Muscle layer of colon (tissue), 2 donors: ENCODE measurements at regions not wholly inside any gene's neighbourhood (a gene's known extent, or its start where the extent isn't known, plus 50 kb on each side); places are given as distances from the start of the nearest gene placed in this dataset.
"Not testable (repeated sequence)": the region's sequence is repeated elsewhere in the genome, so short reads cannot be mapped to it uniquely, and the experiment has no call there.

ENCODE experiments used
- H3K27ac ChIP-seq: one replicate; pipeline ENCODE4 v1.7.0; 2013; ENCODE audit warnings: low read depth, mild to moderate bottlenecking, low read length, moderate library complexity
- H3K27me3 ChIP-seq, 2 donors: one replicate each; pipeline ENCODE4 v1.7.0; 2013; ENCODE audit warnings: low read length in 2 of 2, mild to moderate bottlenecking in 2 of 2; ENCODE audit not compliant: insufficient read depth in 2 of 2, control insufficient read depth in 1 of 2
- H3K36me3 ChIP-seq: one replicate; pipeline ENCODE4 v1.7.0; 2013; ENCODE audit warnings: mild to moderate bottlenecking, low read length; ENCODE audit not compliant: insufficient read depth
- H3K4me1 ChIP-seq: one replicate; pipeline ENCODE4 v1.7.0; 2013; ENCODE audit warnings: mild to moderate bottlenecking, low read length; ENCODE audit not compliant: insufficient read depth
- H3K4me3 ChIP-seq, 2 donors: one replicate each; pipeline ENCODE4 v1.7.0; 2013; ENCODE audit warnings: low read length in 2 of 2, low read depth in 1 of 2, mild to moderate bottlenecking in 1 of 2, moderate library complexity in 1 of 2
- H3K9ac ChIP-seq: one replicate; pipeline ENCODE4 v1.7.0; 2013; ENCODE audit warnings: low read length
- H3K9me3 ChIP-seq: one replicate; pipeline ENCODE4 v1.7.0; 2013; ENCODE audit warnings: mild to moderate bottlenecking, low read length
- donor health status: abdominal sarcoma.
- donor health status: Adenocarcinoma of cecum.

DNA sequence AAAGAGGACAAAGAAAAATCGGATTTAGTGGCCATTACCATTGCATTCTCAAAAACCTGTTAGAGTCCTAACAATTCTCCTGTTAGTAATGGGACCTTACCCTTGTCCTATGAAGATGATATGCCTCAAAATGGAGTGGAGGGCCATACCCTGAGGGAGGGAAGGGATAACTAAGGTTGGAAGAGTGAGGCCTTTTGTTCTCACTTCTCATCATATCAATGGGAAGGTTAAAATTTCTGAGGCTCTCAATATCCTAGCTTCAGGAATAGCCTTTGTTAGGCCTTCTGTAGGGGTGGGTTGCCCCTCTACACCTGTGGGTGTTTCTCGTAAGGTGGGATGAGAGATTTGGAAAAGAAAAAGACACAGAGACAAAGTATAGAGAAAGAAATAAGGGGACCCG lies 109.4 kb upstream of the SGIP1 start:
- H3K9ac ChIP-seq, H3K4me1 ChIP-seq, H3K27me3 ChIP-seq, H3K36me3 ChIP-seq, H3K27ac ChIP-seq, H3K9me3 ChIP-seq, H3K4me3 ChIP-seq: not testable (repeated sequence)

DNA sequence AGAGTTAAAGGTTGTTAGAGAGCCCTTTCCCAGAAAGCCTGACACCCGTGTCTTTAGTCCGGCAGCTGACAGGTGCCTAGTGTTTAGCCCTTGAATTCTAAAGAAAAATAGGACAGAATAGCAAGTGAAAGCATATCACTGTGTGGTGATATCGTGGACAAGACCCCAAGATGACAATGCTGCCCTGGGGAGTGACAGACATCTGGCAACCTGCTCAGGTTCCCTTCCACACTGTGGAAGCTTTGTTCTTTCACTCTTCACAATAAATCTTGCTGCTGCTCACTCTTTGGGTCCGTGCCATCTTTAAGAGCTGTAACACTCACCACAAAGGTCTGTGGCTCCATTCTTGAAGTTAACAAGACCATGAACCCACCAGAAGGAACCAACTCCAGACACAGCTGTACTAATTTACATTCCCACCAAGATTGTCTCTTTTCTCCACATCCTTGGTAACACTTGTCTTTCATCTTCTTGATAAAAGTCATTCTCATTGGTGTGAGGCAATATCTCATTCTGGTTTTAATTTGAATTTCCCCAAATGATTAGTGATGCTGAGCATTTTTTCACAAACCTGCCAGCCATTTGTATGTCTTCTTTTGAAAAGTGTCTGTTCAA lies 107.6 kb upstream of the SGIP1 start:
- Histone ChIP-seq H3K9me3 (peaks cover 3% of the 10 kb centered on the region), H3K36me3 (no peaks in the 10 kb centered on the region), H3K27me3 (no peaks in the 10 kb centered on the region), H3K9ac (no peak overlapping the region), H3K4me1 (no peaks in the 10 kb centered on the region), H3K27ac (no peak overlapping the region), H3K4me3 (no peak overlapping the region)

DNA sequence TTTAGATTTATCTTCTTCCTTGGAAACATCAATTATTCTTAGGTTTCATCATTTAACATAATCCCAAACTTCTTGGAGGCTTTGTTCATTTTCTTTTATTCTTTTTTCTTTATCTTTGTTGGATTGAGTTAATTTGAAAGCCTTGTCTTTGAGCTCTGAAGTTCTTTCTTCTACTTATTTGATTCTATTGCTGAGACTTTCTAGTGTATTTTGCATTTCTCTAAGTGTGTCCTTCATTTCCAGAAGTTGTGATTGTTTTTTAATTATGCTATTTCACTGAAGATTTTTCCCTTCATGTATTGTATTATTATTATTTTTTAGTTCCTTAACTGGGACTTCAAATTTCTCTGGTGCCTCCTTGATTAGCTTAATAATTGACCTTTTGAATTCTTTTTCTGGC lies 103.1 kb upstream of the SGIP1 start:
- not testable (repeated sequence) for H3K27ac ChIP-seq, H3K4me3 ChIP-seq, H3K9ac ChIP-seq, H3K9me3 ChIP-seq, H3K27me3 ChIP-seq, H3K36me3 ChIP-seq, H3K4me1 ChIP-seq

DNA sequence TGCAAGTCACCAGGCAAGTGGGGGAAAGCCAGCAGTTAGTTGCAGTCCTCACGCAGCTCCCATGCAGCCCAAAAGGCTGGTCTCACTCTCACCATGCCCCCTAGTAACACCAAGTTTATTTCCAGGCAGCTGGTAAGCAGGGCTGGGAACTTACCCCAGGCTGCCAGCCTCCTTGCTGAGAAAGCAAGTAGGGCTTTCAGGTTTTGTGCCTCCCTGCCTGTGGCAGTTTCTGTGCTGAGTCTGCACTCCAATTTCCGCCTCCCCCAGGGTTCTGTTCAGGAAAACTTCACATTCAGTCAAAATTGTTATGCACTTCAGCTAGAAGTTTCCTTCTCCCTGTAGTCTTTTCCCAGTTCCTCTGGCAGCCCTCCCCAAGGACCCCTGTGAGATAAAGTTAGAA lies 102.0 kb upstream of the SGIP1 start:
- no peak overlapping the region for H3K27ac ChIP-seq
- H3K4me3 ChIP-seq: no peak overlapping the region
- H3K9me3 ChIP-seq: peaks cover 4% of the 10 kb centered on the region
- no peaks in the 10 kb centered on the region for H3K4me1 ChIP-seq
- no peaks in the 10 kb centered on the region for H3K36me3 ChIP-seq
- no peaks in the 10 kb centered on the region for H3K27me3 ChIP-seq
- no peak overlapping the region for H3K9ac ChIP-seq

DNA sequence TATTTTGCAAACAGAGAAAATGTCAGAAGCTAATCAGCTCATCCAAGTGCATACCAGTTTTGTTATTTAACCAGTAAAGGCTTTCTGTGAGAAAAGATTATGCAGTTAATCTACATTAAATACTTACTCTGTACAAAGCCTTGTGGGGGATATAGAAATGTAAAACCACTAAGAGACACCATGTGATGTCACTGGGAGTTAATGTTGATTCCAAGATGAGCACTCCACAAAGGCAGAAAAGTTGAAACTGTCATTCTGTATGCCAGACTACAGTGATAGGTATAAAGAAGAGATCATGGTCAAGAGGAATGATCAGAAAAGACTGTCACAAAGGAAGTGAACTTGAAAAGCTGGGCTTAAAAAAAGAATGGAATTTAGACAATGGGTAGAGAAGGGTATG lies 100.3 kb upstream of the SGIP1 start:
- H3K27ac ChIP-seq: no peak overlapping the region
- H3K27me3 ChIP-seq: no peaks in the 10 kb centered on the region
- no peaks in the 10 kb centered on the region for H3K36me3 ChIP-seq
- peaks cover 4% of the 10 kb centered on the region for H3K9me3 ChIP-seq
- no peak overlapping the region for H3K9ac ChIP-seq
- no peak overlapping the region for H3K4me3 ChIP-seq
- no peaks in the 10 kb centered on the region for H3K4me1 ChIP-seq

DNA sequence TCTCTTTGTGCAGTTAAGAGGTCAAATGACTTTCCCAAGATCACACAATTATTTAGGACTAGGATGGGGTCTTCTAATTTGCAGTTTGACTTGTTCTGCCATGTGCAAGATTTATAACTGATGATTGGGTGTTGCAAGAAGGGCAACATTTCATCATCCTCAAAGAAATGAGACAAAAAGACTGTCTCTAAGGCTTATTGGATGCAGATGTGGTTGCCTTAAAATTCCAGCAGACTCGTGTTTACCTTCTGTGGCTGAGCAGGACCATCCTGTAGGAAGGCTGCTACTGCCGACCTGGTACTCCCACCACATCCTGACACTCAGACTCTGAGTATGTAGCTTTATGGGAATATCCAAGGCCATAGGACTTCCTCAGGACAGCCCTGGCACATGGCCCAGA lies 99.9 kb upstream of the SGIP1 start:
- no peak overlapping the region for H3K4me3 ChIP-seq
- H3K27me3 ChIP-seq: no peaks in the 10 kb centered on the region
- H3K27ac ChIP-seq: no peak overlapping the region
- H3K4me1 ChIP-seq: no peaks in the 10 kb centered on the region
- no peak overlapping the region for H3K9ac ChIP-seq
- H3K9me3 ChIP-seq: peaks cover 4% of the 10 kb centered on the region
- no peaks in the 10 kb centered on the region for H3K36me3 ChIP-seq

DNA sequence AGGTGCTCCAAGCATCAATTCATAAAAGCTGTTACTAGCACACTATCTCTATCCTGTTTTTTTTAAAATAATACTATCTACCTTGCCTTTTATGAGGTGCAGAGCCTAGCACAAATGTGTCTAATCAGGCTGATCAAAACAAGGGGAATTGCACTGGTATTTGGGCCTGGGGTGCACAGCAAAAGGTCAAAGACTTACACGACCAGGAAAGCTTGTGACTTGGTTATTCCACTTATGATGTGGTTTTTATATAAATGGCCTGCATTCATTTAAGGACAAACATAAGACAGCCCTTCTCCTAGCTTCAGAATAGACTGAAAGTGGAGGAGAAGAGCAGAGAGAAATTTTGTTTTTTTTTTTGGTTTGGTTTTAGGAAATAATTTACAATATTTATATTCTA lies 98.4 kb upstream of the SGIP1 start:
- no peaks in the 10 kb centered on the region for H3K27me3 ChIP-seq
- H3K27ac ChIP-seq: no peak overlapping the region
- no peaks in the 10 kb centered on the region for H3K4me1 ChIP-seq
- H3K4me3 ChIP-seq: no peak overlapping the region
- peaks cover 4% of the 10 kb centered on the region for H3K9me3 ChIP-seq
- H3K36me3 ChIP-seq: no peaks in the 10 kb centered on the region
- no peak overlapping the region for H3K9ac ChIP-seq

DNA sequence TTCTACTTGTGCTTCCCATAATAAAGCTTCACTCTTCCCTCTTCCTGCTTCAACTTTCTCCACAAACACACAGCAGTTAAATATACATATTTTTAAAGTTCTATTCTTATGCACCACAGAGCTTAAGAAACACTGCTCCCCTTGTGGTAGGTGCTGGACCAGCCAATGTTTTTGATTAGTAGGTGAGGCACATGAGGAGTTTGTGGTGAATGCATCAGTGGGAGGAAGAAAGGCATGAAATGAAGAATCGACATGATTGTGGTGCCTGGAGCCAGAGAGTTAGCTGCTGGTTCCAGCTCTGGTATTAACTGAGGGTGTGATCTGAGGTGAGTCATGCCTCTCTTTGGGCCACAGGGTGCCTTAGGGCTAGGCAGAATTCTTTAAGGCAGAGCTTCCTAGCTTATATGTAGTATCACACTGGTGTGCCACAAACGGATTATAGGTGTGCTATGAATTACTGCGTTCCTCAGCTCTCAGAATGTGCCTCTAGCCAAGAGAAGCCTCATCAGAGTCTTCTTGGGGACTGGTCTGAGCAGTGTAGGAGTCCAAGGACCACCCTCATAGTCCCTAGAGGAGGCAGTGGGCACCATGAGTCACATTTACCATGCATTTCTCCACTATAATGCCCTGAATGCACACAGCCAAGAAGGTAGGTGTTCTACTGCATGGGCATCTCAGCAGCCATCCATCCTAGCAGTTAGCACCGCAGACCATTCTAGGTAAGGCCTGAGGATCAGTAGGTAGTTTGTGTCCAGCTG lies 97.4 kb upstream of the SGIP1 start:
- Histone ChIP-seq H3K9ac (no peak overlapping the region), H3K36me3 (no peaks in the 10 kb centered on the region), H3K4me3 (no peak overlapping the region), H3K9me3 (no peaks in the 10 kb centered on the region), H3K27me3 (no peaks in the 10 kb centered on the region), H3K4me1 (no peaks in the 10 kb centered on the region), H3K27ac (no peak overlapping the region)

DNA sequence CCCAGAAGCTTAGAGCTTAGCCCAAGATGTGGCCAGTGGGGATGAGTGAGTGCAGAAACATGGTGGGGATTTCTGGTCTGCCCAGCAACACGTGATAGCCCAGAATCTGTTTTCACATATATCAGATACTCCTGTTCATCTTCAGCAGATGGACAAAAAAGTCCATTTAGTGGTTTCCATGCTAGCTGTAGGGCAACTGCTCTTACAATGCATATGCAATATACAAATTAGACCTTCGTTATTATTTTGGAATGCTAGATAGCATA lies 96.9 kb upstream of the SGIP1 start:
- no peaks in the 10 kb centered on the region for H3K27me3 ChIP-seq
- no peaks in the 10 kb centered on the region for H3K9me3 ChIP-seq
- H3K27ac ChIP-seq: no peak overlapping the region
- H3K4me3 ChIP-seq: no peak overlapping the region
- H3K36me3 ChIP-seq: no peaks in the 10 kb centered on the region
- no peaks in the 10 kb centered on the region for H3K4me1 ChIP-seq
- no peak overlapping the region for H3K9ac ChIP-seq

DNA sequence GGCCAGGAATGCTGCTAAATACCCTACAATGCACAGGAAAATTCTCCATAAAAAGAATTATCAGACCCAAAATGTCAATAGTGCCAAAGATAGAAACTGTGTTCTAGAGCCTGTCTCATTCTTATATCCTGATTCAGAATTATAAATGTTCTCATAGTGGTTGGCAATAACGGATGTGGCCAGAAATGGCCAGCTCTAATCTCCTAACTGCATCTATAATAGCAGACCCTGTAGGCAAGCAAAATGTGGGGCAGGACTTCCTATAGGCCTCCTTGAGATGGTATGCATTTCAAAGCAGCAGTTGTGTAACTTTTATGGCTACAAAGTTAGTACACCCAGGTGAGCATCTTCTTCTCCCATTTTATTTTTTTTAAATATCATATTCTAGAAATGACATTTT lies 95.9 kb upstream of the SGIP1 start:
- Histone ChIP-seq H3K9me3 (no peaks in the 10 kb centered on the region), H3K4me1 (no peaks in the 10 kb centered on the region), H3K36me3 (no peaks in the 10 kb centered on the region), H3K9ac (no peak overlapping the region), H3K27ac (no peak overlapping the region), H3K4me3 (no peak overlapping the region), H3K27me3 (no peaks in the 10 kb centered on the region)

DNA sequence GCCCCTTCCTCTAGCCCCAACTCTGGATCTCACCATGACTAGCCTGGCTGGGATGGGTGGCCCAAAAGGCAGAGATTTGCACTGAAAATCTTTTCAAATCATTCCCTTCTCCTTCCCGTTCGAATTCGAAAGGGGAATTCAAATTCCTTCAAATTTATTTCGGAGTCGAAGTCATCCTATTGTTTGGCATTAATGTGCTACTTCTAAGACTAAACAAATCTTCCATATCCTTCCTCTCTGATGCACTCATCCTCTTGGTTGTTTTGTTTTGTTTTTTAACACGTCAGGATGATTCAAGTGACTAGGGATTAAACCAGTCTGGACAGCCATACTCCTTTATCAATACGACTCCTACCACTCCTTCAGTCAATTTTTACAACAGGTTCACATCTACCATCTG lies 95.5 kb upstream of the SGIP1 start:
- H3K27me3 ChIP-seq: no peaks in the 10 kb centered on the region
- H3K9ac ChIP-seq: no peak overlapping the region
- H3K4me1 ChIP-seq: no peaks in the 10 kb centered on the region
- H3K27ac ChIP-seq: no peak overlapping the region
- H3K36me3 ChIP-seq: no peaks in the 10 kb centered on the region
- no peaks in the 10 kb centered on the region for H3K9me3 ChIP-seq
- no peak overlapping the region for H3K4me3 ChIP-seq

DNA sequence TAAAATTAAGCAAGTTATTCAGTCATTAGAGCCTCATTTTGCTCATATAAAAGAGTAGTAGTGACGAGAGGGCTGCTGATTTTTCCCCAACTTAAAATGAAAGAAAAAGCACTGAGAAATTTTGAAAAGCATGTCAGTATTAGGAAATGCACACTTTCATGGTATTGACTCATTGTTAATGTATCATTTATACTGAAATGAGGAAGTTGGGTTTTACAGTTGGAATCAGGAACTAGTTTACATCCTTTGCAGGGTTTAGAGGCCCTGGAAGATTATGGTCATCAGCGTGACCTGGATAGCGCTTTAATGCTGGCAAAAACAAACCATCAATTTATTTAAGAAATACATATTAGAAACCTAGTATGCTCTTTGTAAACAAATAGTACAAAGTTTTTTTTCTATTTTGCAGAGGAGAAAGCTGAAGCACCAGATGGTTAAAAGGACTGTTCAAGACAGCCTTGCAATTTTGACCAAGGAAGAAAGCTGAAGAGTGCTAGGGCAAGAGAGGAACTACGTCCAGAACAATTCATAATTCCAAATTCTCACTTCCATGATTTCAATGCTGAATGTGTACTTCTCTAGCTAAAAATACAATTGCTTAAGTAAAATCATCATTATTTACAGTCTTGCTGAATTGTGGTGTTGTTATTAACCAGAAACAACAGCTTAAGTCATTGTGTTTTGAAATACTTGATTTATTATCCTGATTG lies 94.8 kb upstream of the SGIP1 start:
- H3K9ac ChIP-seq: no peak overlapping the region
- H3K27ac ChIP-seq: no peak overlapping the region
- no peaks in the 10 kb centered on the region for H3K27me3 ChIP-seq
- no peaks in the 10 kb centered on the region for H3K4me1 ChIP-seq
- no peak overlapping the region for H3K4me3 ChIP-seq
- no peaks in the 10 kb centered on the region for H3K36me3 ChIP-seq
- H3K9me3 ChIP-seq: no peaks in the 10 kb centered on the region
